B cell (primary cell): ENCODE measurements at regions not wholly inside any gene's neighbourhood (a gene's known extent, or its start where the extent isn't known, plus 50 kb on each side); places are given as distances from the start of the nearest gene placed in this dataset.

ENCODE experiments used
- ATAC-seq: fragments of 200-7000 bp; cut with Tn5 transposase; one replicate; pipeline ENCODE4 v1.10.0; 2021; ENCODE audit warnings: low read depth, mild to moderate bottlenecking, moderate number of reproducible peaks, moderate library complexity
- CTCF ChIA-PET: fragments of 350-600 bp; sonication (Branson Sonifier 250); formaldehyde crosslinking; loops from one replicate; lab custom pipeline; 2021; ENCODE audit warnings: antibody characterized with exemption, inconsistent platforms; lab: Charles Lee
- POLR2A ChIA-PET: fragments of 350-600 bp; sonication (Branson Sonifier 250); formaldehyde crosslinking; loops from one replicate; lab custom pipeline; 2021; ENCODE audit warnings: antibody characterized with exemption; lab: Charles Lee
- DNase-seq: peaks from one replicate; pipeline ENCODE4 v3.0.0; 2013
- H2AFZ ChIP-seq: 2 replicates; pipeline ENCODE4 v1.6.1; 2012; ENCODE audit warnings: mild to moderate bottlenecking, low read depth, low read length; ENCODE audit not compliant: insufficient read depth, poor library complexity, severe bottlenecking
- H3K27ac ChIP-seq, 2 donors: 1 replicate in 1 of 2; 2 replicates in 1 of 2; pipeline ENCODE4 v1.5.1; 2012 to 2013; ENCODE audit warnings: low read length in 2 of 2, mild to moderate bottlenecking in 2 of 2, moderate library complexity in 1 of 2
- H3K27me3 ChIP-seq, 4 experiments: fragments of 200-600 bp in 1 of 4; sonication (generic) in 1 of 4; replicated peaks in 1 of 4; 1 replicate in 2 of 4; 2 replicates in 2 of 4; pipeline versions ENCODE4 v1.6.1 to v1.7.0; 2013 to 2016; ENCODE audit warnings: low read length in 3 of 4, mild to moderate bottlenecking in 2 of 4, mixed read lengths in 1 of 4, moderate library complexity in 1 of 4; ENCODE audit not compliant: insufficient read depth in 4 of 4, control insufficient read depth in 3 of 4; ENCODE audit errors: control extremely low read depth in 1 of 4
- H3K36me3 ChIP-seq, 2 experiments: replicated peaks in 1 of 2; 1 replicate in 1 of 2; 2 replicates in 1 of 2; pipeline versions ENCODE4 v1.6.1 to v1.7.1; 2013; ENCODE audit warnings: low read length in 1 of 2; ENCODE audit not compliant: insufficient read depth in 2 of 2, control insufficient read depth in 1 of 2; ENCODE audit errors: control extremely low read depth in 1 of 2, extremely low read depth in 1 of 2
- H3K4me1 ChIP-seq, 2 donors: fragments of 200-600 bp in 1 of 2; sonication (generic) in 1 of 2; 1 replicate in 1 of 2; 2 replicates in 1 of 2; pipeline versions ENCODE4 v1.5.1 to v1.6.1; 2013 to 2017; ENCODE audit warnings: low read length in 2 of 2; ENCODE audit not compliant: control insufficient read depth in 2 of 2, insufficient read depth in 2 of 2
- H3K4me2 ChIP-seq: replicated peaks from 2 replicates; pipeline ENCODE3; 2012; ENCODE audit warnings: mild to moderate bottlenecking, low read depth, low read length; ENCODE audit not compliant: poor library complexity, severe bottlenecking
- H3K4me3 ChIP-seq, 5 experiments: fragments of 200-600 bp in 1 of 5; sonication (generic) in 1 of 5; 1 replicate in 3 of 5; 2 replicates in 2 of 5; pipeline versions ENCODE4 v1.5.1 to v1.7.0; 2011 to 2016; ENCODE audit warnings: low read length in 4 of 5, mild to moderate bottlenecking in 4 of 5, low read depth in 2 of 5, control low read depth in 1 of 5, moderate library complexity in 1 of 5; ENCODE audit not compliant: insufficient read depth in 1 of 5; ENCODE audit errors: control extremely low read depth in 1 of 5, extremely low read depth in 1 of 5
- H3K79me2 ChIP-seq: fragments of 200-600 bp; sonication (generic); one replicate; pipeline ENCODE4 v1.6.0; 2016; ENCODE audit warnings: low read length; ENCODE audit not compliant: control insufficient read depth, insufficient read depth
- H3K9ac ChIP-seq: fragments of 200-600 bp; sonication (generic); 2 replicates; pipeline ENCODE4 v1.6.1; 2017; ENCODE audit warnings: mild to moderate bottlenecking, low read length, moderate library complexity
- H3K9me3 ChIP-seq, 3 donors: one replicate each; pipeline versions ENCODE4 v1.6.1 to v1.7.1; 2013; ENCODE audit warnings: low read length in 2 of 3; ENCODE audit not compliant: control insufficient read depth in 2 of 3, insufficient read depth in 1 of 3; ENCODE audit errors: control extremely low read depth in 1 of 3
- H4K20me1 ChIP-seq: 2 replicates; pipeline ENCODE4 v1.6.0; 2012; ENCODE audit warnings: mild to moderate bottlenecking, low read length; ENCODE audit not compliant: insufficient read depth, control insufficient read depth, poor library complexity, severe bottlenecking
- H3K27ac Mint-ChIP-seq: one replicate; pipeline ENCODE4 v1.8.0; 2021; ENCODE audit warnings: mixed read lengths
- H3K27me3 Mint-ChIP-seq: one replicate; pipeline ENCODE4 v1.8.0; 2021; ENCODE audit warnings: mixed read lengths
- H3K4me1 Mint-ChIP-seq: one replicate; pipeline ENCODE4 v1.8.0; 2021; ENCODE audit warnings: mixed read lengths
- H3K4me3 Mint-ChIP-seq: one replicate; pipeline ENCODE4 v1.8.0; 2021; ENCODE audit warnings: mixed read lengths
- H3K9me3 Mint-ChIP-seq: one replicate; pipeline ENCODE4 v1.8.0; 2022; ENCODE audit warnings: mixed read lengths; ENCODE audit not compliant: insufficient read depth
- CTCF ChIP-seq: fragments of 200-600 bp; IDR thresholded peaks from one replicate; pipeline ENCODE4 v1.8.0; 2022; ENCODE audit warnings: antibody characterized with exemption, mild to moderate bottlenecking
- EZH2 ChIP-seq: IDR thresholded peaks from 2 replicates; pipeline ENCODE4 v1.6.1; 2012; ENCODE audit warnings: borderline replicate concordance, low read depth, mild to moderate bottlenecking, moderate library complexity, low read length; ENCODE audit not compliant: insufficient read depth, poor library complexity, severe bottlenecking
- WGBS: methylation state at CpG from one replicate; pipeline ENCODE4 v1.1.5; 2013; ENCODE audit warnings: missing lambda C conversion rate; ENCODE audit not compliant: insufficient coverage; 5-methylcytosine and 5-hydroxymethylcytosine counted together
- intact Hi-C: fragments of 100-400 bp; cut with micrococcal nuclease; formaldehyde crosslinking; loops from one replicate; pipeline ENCODE4 v1.10.0; 2022

DNA sequence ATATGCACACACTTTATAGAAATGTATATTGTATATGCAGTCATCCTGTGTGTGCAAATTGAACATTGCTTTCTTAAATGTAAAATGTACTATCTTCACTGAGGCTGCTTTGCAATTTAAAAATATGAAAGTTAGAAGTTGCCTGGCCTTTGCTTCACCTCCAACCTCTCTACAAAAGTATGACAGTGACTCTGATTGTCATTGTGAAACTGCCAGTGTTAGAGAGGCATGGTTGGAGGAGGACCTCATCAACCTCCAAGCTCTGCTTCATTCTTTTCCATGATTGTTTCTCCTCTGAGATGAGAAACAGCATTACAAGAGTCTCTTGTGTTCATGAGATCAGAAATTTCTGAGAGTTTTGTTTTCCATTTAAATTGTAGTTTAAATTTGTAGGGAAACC lies 185.5 kb downstream of the ZC3H11B start:
- H3K4me1 Mint-ChIP-seq, result no peaks in the 10 kb centered on the region
- Histone ChIP-seq H3K4me3 (no peak overlapping the region), H3K4me2 (no peak overlapping the region), H2AFZ (no peak overlapping the region), H3K27ac (no peak overlapping the region), H3K79me2 (no peaks in the 10 kb centered on the region), H3K9ac (no peak overlapping the region), H3K36me3 (no peaks in the 10 kb centered on the region), H4K20me1 (no peaks in the 10 kb centered on the region), H3K27me3 (no peaks in the 10 kb centered on the region), H3K4me1 (no peaks in the 10 kb centered on the region), H3K9me3 (no peaks in the 10 kb centered on the region)
- H3K27me3 Mint-ChIP-seq, result no peaks in the 10 kb centered on the region
- H3K4me3 Mint-ChIP-seq, result no peak overlapping the region
- no peaks in the 10 kb centered on the region for H3K9me3 Mint-ChIP-seq
- H3K27ac Mint-ChIP-seq, result no peak overlapping the region
- ChIA-PET POLR2A (no interaction called here), CTCF (no interaction called here)
- DNase-seq (no peak), ATAC-seq (no peak)
- intact Hi-C loops, result no loop called here
- no peak for TF ChIP-seq CTCF
- TF ChIP-seq EZH2, result no peak

- Histone ChIP-seq H3K4me1 (no peaks in the 10 kb centered on the region), H3K9me3 (no peaks in the 10 kb centered on the region), H3K27me3 (no peaks in the 10 kb centered on the region), H3K4me3 (no peak overlapping the region), H2AFZ (no peak overlapping the region), H3K27ac (no peak overlapping the region), H3K4me2 (no peak overlapping the region), H3K79me2 (no peaks in the 10 kb centered on the region), H3K9ac (no peak overlapping the region), H3K36me3 (no peaks in the 10 kb centered on the region), H4K20me1 (no peaks in the 10 kb centered on the region)
- no peak overlapping the region for H3K27ac Mint-ChIP-seq
- TF ChIP-seq CTCF, result no peak
- no peak for TF ChIP-seq EZH2
- 84% methylated on average over 3 of the region's 4 CpGs for WGBS
- no peaks in the 10 kb centered on the region for H3K9me3 Mint-ChIP-seq
- no peak overlapping the region for H3K4me3 Mint-ChIP-seq
- ChIA-PET CTCF (no interaction called here), POLR2A (no interaction called here)
- DNase-seq (no peak), ATAC-seq (no peak)
- intact Hi-C loops, result no loop called here
- no peaks in the 10 kb centered on the region for H3K27me3 Mint-ChIP-seq
- no peaks in the 10 kb centered on the region for H3K4me1 Mint-ChIP-seq
These were observed 189.9 kb downstream of the ZC3H11B start for GRCh38 chr1:219422811-219423598.
